Brain microvascular endothelial cell (primary cell): ENCODE measurements at regions not wholly inside any gene's neighbourhood (a gene's known extent, or its start where the extent isn't known, plus 50 kb on each side); places are given as distances from the start of the nearest gene placed in this dataset.
"Not testable (repeated sequence)": the region's sequence is repeated elsewhere in the genome, so short reads cannot be mapped to it uniquely, and the experiment has no call there.

ENCODE experiments used
- DNase-seq: peaks from one replicate; pipeline ENCODE4 v3.0.0-alpha.2; 2020
- H3K27ac ChIP-seq: fragments of 250-450 bp; sonication (Bioruptor Pico); 2 replicates; pipeline ENCODE4 v1.5.1; 2020; ENCODE audit warnings: mild to moderate bottlenecking, moderate library complexity
- H3K27me3 ChIP-seq: fragments of 250-450 bp; sonication (Bioruptor Pico); replicated peaks from 2 replicates; pipeline ENCODE4 v1.5.1; 2020; ENCODE audit warnings: mild to moderate bottlenecking
- H3K36me3 ChIP-seq: fragments of 250-450 bp; sonication (Bioruptor Pico); replicated peaks from 2 replicates; pipeline ENCODE4 v1.5.1; 2020; ENCODE audit warnings: mild to moderate bottlenecking
- H3K4me3 ChIP-seq: 2 replicates; pipeline ENCODE4 v1.5.1; 2011; ENCODE audit warnings: low read depth, mild to moderate bottlenecking, control low read depth, low read length, moderate library complexity
- in situ Hi-C: cut with HindIII; loops from 2 replicates; pipeline ENCODE4 v1.10.0; 2017; ENCODE audit warnings: low sequenced_read_pairs, low pct_ligation_motif_present
- TF ChIP-seq, protein P1 (sequence below): IDR thresholded peaks from 2 replicates; pipeline ENCODE4 v1.5.1; 2011; ENCODE audit warnings: low read depth, mild to moderate bottlenecking, moderate library complexity, low read length, control low read depth, inconsistent platforms; ENCODE audit errors: missing control alignments

DNA sequence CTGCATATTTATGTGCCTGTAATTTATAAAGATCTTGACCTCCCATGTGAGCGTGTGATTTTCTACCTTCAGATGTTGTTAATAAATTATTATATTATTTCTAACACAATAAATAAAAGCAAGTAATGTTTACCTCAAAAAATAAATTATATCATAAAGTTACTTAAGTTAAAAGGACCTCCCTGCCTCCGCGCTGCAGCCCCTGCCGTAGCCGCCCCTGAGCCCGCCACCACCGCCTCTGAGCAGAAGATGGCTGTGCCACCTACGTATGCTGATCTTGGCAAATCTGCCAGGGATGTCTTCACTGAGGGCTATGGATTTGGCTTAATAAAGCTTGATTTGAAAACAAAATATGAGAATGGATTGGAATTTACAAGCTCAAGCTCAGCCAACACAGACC lies 119.6 kb upstream of the BRWD3 start:
- no peak overlapping the region for H3K27ac ChIP-seq
- in situ Hi-C loops, result no loop called here
- H3K4me3 ChIP-seq, result no peak overlapping the region
- DNase-seq, result no peak
- no peaks in the 10 kb centered on the region for H3K27me3 ChIP-seq
- TF ChIP-seq, protein P1, sequence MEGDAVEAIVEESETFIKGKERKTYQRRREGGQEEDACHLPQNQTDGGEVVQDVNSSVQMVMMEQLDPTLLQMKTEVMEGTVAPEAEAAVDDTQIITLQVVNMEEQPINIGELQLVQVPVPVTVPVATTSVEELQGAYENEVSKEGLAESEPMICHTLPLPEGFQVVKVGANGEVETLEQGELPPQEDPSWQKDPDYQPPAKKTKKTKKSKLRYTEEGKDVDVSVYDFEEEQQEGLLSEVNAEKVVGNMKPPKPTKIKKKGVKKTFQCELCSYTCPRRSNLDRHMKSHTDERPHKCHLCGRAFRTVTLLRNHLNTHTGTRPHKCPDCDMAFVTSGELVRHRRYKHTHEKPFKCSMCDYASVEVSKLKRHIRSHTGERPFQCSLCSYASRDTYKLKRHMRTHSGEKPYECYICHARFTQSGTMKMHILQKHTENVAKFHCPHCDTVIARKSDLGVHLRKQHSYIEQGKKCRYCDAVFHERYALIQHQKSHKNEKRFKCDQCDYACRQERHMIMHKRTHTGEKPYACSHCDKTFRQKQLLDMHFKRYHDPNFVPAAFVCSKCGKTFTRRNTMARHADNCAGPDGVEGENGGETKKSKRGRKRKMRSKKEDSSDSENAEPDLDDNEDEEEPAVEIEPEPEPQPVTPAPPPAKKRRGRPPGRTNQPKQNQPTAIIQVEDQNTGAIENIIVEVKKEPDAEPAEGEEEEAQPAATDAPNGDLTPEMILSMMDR, result no peak
- no peaks in the 10 kb centered on the region for H3K36me3 ChIP-seq

GRCh38 chrX:80917919-80918318 lies 108.2 kb upstream of the BRWD3 start:
- in situ Hi-C loops, result no loop called here
- DNase-seq, result no peak
- TF ChIP-seq, protein P1, result no peak

DNA sequence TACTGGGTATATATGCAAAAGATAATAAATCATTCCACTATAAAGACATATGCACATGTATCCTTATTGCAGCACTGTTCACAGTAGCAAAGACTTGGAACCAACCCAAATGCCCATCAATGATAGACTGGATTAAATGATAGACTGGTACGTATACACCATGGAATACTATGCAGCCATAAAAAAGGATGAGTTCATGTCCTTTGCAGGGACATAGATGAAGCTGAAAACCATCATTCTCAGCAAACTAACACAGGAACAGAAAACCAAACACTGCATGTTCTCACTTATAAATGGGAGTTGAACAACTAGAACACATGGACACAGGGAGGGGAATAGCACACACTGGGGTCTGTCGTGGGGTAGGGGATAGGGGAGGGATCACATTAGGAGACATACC lies 102.7 kb upstream of the BRWD3 start:
- H3K27ac ChIP-seq, H3K27me3 ChIP-seq, H3K4me3 ChIP-seq, in situ Hi-C loops, H3K36me3 ChIP-seq, DNase-seq: not testable (repeated sequence)

More at GRCh38 chrX:80917919-80918318, 108.2 kb upstream of the BRWD3 start:
- Histone ChIP-seq H3K27me3 (no peaks in the 10 kb centered on the region), H3K36me3 (no peaks in the 10 kb centered on the region), H3K4me3 (no peak overlapping the region), H3K27ac (no peak overlapping the region)

DNA sequence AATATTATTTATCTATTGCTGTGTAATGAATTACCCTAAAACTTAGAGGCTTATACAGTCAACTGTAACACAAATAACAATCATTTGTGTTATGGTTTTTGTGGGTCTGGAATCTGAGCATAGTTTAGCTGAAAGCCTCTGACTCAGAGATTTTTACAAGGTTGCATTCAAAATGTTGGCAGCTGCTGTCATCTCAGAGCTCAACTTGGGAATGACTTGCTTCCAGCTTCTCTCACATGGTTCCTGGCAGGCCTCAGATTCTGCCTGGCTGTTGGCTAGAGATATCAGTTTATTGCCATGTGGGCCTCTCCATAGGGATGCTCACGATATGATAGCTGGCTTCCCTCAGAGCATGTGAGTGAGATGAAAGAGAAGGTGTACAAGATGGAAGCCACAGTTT lies 70.2 kb upstream of the BRWD3 start:
- H3K36me3 ChIP-seq, result no peaks in the 10 kb centered on the region
- no peaks in the 10 kb centered on the region for H3K27me3 ChIP-seq
- no peak for DNase-seq
- TF ChIP-seq, protein P1, result no peak
- H3K27ac ChIP-seq, result no peak overlapping the region
- in situ Hi-C loops, result no loop called here
- no peak overlapping the region for H3K4me3 ChIP-seq

DNA sequence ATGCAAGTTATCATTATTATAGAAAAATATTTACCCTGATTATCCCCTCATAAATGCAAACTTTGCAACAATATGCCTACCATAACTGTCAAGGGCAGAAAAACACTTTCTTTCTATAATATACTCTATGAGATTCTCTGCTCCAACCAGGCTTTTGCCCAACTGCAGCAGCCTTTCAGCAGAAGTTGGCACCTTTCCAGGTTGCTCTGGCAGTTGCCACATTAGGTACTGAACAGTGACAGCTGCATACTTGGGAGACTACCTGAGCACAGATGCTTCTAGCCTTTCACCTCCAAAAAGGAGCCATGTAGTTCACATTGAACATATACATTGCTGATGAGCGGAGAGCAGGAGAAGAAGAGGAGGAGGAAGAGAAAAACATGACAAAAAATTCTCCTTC lies 69.5 kb upstream of the BRWD3 start:
- Histone ChIP-seq H3K36me3 (no peaks in the 10 kb centered on the region), H3K27ac (no peak overlapping the region), H3K4me3 (no peak overlapping the region), H3K27me3 (no peaks in the 10 kb centered on the region)
- in situ Hi-C loops, result no loop called here
- DNase-seq, result no peak
- TF ChIP-seq, protein P1, result no peak

- Histone ChIP-seq H3K27ac (no peak overlapping the region), H3K27me3 (no peaks in the 10 kb centered on the region), H3K36me3 (no peaks in the 10 kb centered on the region), H3K4me3 (no peak overlapping the region)
- TF ChIP-seq, protein P1, result peak; percentile 20
- in situ Hi-C loops, result no loop called here
- DNase-seq, result no peak
These were observed 67.2 kb upstream of the BRWD3 start for GRCh38 chrX:80876877-80877276.
